RCC 7860 (cell line): ENCODE measurements at regions not wholly inside any gene's neighbourhood (a gene's known extent, or its start where the extent isn't known, plus 50 kb on each side); places are given as distances from the start of the nearest gene placed in this dataset.
"Not testable (repeated sequence)": the region's sequence is repeated elsewhere in the genome, so short reads cannot be mapped to it uniquely, and the experiment has no call there.

Experiments
- DNase-seq: peaks from one replicate; pipeline ENCODE4 v3.0.0-alpha.2; 2015; ENCODE audit warnings: low spot score
- FAIRE-seq: peaks from 2 replicates; lab custom pipeline; 2012; peaks lifted over from hg19 to GRCh38; lab: Jason Lieb, UNC

GRCh38 chr16:55059146-55059545, 128.5 kb downstream of the IRX5 start:
- DNase-seq = no peak
- FAIRE-seq = no peak

GRCh38 chr16:55061126-55061525, 130.5 kb downstream of the IRX5 start:
- DNase-seq (no peak), FAIRE-seq (no peak)

- DNase-seq (no peak), FAIRE-seq (no peak)
Observed at GRCh38 chr16:55062442-55062841, 131.8 kb downstream of the IRX5 start.

- DNase-seq = no peak
- no peak for FAIRE-seq
Observed at GRCh38 chr16:55072976-55073375, 142.3 kb downstream of the IRX5 start.

DNA sequence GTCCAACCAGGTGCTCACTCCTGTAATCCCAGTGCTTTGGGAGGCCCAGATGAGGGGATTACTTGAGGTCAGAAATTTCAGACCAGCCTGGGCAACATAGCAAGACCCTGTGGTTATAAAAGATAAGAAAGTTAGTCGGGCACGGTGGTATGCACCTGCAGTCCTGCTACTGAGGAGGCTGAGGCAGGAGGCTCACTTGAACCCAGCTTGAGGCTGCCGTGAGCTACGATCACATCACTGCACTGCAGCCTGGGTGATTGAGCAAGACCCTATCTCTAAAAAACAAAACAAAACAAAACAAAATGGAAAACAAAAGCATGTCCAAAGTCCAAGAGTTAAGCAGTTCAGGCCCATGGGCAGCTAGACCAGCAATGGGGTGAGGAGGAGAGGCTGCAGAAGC, 143.2 kb downstream of the IRX5 start:
- DNase-seq = no peak
- FAIRE-seq = no peak

- FAIRE-seq, DNase-seq: not testable (repeated sequence)
Observed at GRCh38 chr16:55075208-55075607, 144.5 kb downstream of the IRX5 start.

- FAIRE-seq (no peak), DNase-seq (no peak)
Observed at GRCh38 chr16:55076053-55076452, 145.4 kb downstream of the IRX5 start.

DNA sequence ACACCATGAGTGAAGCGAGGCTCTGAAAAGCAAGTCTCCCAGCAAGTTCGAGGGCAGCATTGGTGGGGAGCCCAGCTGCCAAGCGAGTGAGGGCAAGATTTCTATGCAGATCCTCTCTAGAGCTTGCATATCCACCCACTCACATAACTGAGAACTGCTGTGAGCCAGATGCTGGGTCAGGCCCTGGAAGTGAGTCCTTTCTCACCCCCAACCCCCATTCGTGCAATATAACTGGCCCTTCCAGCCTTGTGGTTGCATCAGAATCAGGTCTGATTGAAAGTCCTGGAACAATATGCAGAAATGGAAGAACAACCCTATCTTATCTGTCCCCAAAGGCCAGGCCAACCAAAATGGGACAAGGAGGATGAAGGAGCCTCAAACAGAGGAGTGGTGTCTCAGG, 146.6 kb downstream of the IRX5 start:
- no peak for FAIRE-seq
- no peak for DNase-seq

DNA sequence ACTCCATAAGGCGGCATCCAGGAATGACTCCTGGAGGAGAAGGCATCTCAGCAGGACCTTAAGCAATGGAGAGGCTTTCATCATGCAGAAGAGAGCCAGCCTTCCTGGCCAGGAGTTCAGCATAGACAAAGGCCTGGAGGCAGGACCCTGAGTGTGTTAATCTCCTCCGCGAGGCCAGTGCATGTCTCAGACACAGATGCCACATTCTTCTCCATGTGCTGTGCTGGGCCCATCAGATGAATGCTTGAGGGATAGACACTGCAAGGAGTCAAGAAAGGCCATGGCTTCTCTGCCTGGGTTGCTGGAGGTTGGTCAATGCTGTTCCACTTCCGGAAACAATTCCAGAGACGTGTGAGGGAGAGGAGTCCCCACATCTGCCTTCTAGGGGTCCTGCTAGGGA, 147.5 kb downstream of the IRX5 start:
- FAIRE-seq = no peak

GRCh38 chr16:55078699-55079410, 148.2 kb downstream of the IRX5 start:
- no peak for DNase-seq
- FAIRE-seq = no peak

More for the DNA sequence above, 147.5 kb downstream of the IRX5 start:
- no peak for DNase-seq

- FAIRE-seq = no peak
- no peak for DNase-seq
Observed at GRCh38 chr16:55081622-55082590, 151.2 kb downstream of the IRX5 start.

DNA sequence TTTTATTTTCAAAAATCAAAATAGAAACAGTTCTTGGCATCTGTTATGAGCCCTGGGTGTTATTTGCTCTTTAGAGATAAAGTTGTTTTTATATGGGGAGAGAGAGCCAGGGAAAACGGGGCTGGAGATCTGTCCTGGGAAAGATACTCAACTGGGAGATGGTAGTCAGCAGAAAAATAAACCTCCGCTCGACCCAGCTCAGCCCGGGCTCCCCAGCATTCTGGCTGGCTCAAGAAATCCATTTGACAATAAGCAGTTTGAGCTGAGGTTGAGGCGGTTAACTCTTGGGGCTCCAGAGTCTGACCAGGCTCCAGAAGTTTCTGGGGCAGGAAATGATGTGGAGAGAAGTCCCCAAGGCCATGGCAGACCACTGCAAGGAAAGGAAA, 151.9 kb downstream of the IRX5 start:
- DNase-seq = no peak
- FAIRE-seq = no peak

DNA sequence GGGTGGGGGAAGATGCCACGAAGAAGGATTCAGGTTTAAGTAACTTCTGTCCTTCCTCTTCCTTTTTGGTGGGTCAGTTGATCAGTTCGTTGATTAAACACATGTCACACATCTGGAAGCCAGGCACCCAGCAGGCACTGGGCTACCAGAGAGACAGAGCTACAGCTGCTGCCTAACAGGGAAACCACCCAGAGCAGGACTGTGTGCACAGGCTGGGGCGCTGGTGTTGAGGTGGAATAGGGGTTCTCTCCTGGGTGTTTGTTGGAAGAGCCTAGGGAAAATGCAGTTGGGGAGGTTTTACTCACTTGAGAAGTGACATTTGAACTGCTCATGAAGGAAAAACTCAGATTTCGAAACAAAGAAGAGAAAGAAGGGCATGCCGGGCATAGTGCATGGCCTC, 152.4 kb downstream of the IRX5 start:
- FAIRE-seq (no peak), DNase-seq (no peak)

DNA sequence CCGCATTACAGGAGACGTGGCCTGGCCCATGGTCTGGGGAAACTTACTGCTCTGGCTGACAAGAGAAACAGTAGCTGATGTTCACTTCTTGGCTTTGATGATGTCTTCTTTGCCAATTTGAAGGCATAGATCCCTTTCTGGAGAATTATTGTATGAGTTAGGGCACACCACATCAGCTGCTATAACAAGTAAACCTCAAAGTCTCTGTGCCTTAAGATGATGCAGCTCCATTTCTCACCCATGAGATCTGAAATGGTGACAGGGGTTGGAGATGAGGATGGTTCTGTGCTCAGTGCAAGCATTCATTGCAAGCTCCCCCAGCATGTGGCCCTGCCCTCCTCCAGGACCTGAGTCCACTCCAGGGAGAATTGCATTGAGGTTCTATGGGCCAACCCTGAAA, 157.4 kb downstream of the IRX5 start:
- DNase-seq (no peak), FAIRE-seq (no peak)

GRCh38 chr16:55089600-55089999, 158.9 kb downstream of the IRX5 start:
- no peak for DNase-seq
- FAIRE-seq = no peak

DNA sequence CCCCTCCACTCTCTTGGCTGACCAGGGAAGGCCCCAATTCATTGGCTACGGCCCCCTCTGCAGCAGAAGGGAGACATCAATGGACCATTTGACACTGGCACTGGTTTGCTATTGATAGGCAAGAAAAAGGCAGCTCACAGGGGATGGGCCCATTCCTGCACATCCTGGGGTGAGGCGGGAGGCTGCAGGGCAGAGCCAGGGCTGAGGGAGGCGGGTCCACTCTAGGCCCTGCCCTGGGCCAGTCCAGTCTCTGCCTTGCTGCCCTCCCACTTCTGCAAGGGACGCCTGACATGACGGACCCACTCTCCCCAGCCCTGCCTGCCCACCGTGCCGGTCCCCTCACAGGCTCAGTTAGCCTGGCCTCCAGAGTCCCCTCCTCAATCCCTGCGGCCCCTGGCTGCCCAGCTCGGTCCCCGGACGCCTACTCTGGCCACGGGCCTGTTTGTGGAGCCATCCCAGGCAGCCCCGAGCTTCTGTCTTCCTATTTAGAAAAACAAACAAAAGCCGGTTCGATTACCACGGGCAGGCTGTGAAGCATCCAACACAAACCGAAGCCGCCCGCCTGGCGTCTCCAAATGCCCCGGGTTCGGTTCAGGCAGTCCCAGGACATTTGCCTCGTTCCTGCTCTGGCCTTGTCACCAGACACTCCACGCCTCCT, 160.7 kb downstream of the IRX5 start:
- no peak for FAIRE-seq

GRCh38 chr16:55091871-55092230, 161.2 kb downstream of the IRX5 start:
- FAIRE-seq (no peak), DNase-seq (no peak)

More for the DNA sequence above, 160.7 kb downstream of the IRX5 start:
- no peak for DNase-seq

DNA sequence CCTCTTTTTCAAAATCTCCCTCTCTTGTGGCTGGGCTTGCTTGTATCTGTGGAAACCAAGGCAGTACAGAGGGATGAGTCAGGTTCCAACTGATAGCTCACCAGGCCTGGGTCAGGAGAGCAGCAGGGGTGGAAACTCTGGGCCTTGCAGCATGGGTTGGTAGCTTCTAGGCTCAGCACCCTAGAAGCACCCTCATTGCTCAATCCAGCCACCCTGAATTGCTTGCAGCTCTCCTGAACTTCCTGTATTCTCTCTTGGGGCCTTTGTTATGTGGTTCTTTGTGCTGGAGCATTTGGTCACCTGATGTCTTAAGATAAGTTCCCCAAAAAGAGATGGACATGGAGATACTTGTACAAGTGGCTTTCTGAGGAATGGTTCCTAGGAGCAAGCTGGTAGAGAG, 169.4 kb downstream of the IRX5 start:
- FAIRE-seq = no peak

GRCh38 chr16:55101026-55101425, 170.4 kb downstream of the IRX5 start:
- FAIRE-seq (no peak), DNase-seq (no peak)

More for the DNA sequence above, 169.4 kb downstream of the IRX5 start:
- no peak for DNase-seq

DNA sequence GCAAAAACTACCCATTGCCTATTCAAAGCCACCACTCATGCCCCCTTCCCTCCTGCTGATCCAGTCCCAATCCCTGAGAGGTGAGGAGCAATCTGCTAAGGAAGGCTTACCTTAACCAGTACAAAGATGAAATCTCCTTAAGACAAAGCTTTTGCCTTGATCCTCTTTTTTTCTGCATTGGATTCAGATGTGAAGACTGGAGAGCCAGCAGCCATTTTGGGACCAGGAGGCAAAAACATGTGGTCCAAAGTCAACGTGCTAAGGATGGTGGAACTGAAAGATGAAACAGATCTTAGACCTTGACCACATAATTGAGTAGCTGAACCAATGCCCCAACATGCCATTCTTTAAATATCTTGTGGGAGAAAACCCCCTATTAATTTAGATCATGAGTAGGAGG, 171.4 kb downstream of the IRX5 start:
- no peak for FAIRE-seq
- DNase-seq = no peak

DNA sequence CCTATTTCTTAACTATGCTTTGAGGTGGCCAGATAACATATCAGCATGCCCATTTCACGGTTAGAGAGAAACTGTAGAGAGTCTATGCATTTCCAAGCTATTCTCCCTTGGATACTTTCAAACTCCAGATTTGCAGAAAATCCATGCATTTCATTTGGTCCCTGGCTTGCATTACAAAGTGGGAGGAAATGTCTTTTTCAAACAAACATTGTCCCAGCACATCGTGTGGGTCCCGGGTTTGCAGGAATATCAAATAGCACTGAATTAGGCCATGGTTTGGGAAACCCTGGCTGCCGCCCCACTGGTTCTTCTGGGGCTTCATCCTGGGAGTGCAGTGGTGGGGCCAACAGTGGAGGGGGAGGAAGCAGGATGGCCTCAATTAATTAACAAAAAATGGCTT, 171.9 kb downstream of the IRX5 start:
- no peak for FAIRE-seq
- no peak for DNase-seq

GRCh38 chr16:55107851-55108250, 177.2 kb downstream of the IRX5 start:
- no peak for DNase-seq
- FAIRE-seq = no peak
